ENCODE measurements at regions not wholly inside any gene's neighbourhood (a gene's known extent, or its start where the extent isn't known, plus 50 kb on each side); places are given as distances from the start of the nearest gene placed in this dataset.

- no peaks in the 10 kb centered on the region for H3K79me2 ChIP-seq (ENCODE audit: control insufficient read depth, insufficient read depth, low read length)
- H3K4me1 ChIP-seq (ENCODE audit: control insufficient read depth, extremely low read depth, insufficient read depth, low read length): no peaks in the 10 kb centered on the region
- no peaks in the 10 kb centered on the region for H3K27me3 ChIP-seq (ENCODE audit: control insufficient read depth, insufficient read depth, low read length)
- no peaks in the 10 kb centered on the region for H3K36me3 ChIP-seq (ENCODE audit: control insufficient read depth, insufficient read depth, low read length)
- TF ChIP-seq EZH2 (IDR thresholded peaks at IDR 0.05; ENCODE audit: low read length, missing control alignments): no peak
- TF ChIP-seq CTCF (conservative IDR thresholded peaks at IDR 0.05 in 1 of 2, IDR thresholded peaks at IDR 0.05 in 1 of 2; ENCODE audit: low read depth in 1 of 2, low read length in 2 of 2): no peak
- H2AFZ ChIP-seq (ENCODE audit: low read length): no peak overlapping the region
- no peak overlapping the region for H3K4me2 ChIP-seq (ENCODE audit: extremely low read depth, insufficient read depth, low read length)
- H3K9ac ChIP-seq (ENCODE audit: insufficient read depth, low read length): no peak overlapping the region
- H3K9me3 ChIP-seq (ENCODE audit: control insufficient read depth, insufficient read depth, low read depth, low read length): peaks cover 2% of the 10 kb centered on the region
- H3K27ac ChIP-seq (ENCODE audit: insufficient read depth, low read length): no peak overlapping the region
- no peaks in the 10 kb centered on the region for H4K20me1 ChIP-seq (ENCODE audit: control insufficient read depth, extremely low read depth, insufficient read depth, low read length)
- no peak overlapping the region for H3K4me3 ChIP-seq (replicated peaks in 1 of 4; ENCODE audit: control extremely low read depth in 1 of 4, insufficient read depth in 1 of 4, low read depth in 3 of 4, low read length in 4 of 4)
- no peak for DNase-seq (ENCODE audit: low read depth in 2 of 2)
These were observed 1158.7 kb downstream of the TSPY10 start for GRCh38 chrY:10686414-10686813.
